Lower leg skin (tissue), 3 donors: ENCODE measurements at regions not wholly inside any gene's neighbourhood (a gene's known extent, or its start where the extent isn't known, plus 50 kb on each side); places are given as distances from the start of the nearest gene placed in this dataset.

Experiments used
- POLR2A ChIP-seq, 2 donors: fragments of 450-650 bp; IDR thresholded peaks; one replicate each; pipeline ENCODE4 v1.6.1; 2016 to 2017; ENCODE audit warnings: antibody characterized with exemption in 2 of 2, mild to moderate bottlenecking in 1 of 2, moderate library complexity in 1 of 2
- TF ChIP-seq, protein P1 (sequence below), 3 donors: fragments of 450-650 bp; IDR thresholded peaks; one replicate each; pipeline ENCODE4 v1.5.1; 2016; ENCODE audit warnings: antibody characterized with exemption in 3 of 3, mild to moderate bottlenecking in 3 of 3, moderate library complexity in 2 of 3

DNA sequence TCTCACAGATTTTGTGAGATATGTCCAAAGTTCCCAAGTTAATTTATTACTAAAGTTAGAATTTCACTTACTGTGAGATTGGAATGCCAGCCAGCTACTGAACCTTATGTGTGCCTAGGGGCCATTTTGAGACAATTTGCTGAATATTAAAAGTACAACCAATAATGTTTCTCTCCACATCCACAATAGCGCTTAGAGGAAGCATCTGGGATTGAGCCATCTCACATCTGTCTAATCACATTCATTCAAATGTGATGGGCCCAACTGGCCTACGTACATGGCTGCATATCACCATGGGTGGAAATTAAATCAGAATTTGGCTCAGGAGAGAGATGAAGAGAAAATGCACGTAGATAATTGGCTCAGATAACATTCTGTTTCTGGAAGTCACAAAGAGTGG lies 1294.0 kb downstream of the AACS start:
- TF ChIP-seq POLR2A (IDR thresholded peaks at IDR 0.05), result no peak
- TF ChIP-seq, protein P1, sequence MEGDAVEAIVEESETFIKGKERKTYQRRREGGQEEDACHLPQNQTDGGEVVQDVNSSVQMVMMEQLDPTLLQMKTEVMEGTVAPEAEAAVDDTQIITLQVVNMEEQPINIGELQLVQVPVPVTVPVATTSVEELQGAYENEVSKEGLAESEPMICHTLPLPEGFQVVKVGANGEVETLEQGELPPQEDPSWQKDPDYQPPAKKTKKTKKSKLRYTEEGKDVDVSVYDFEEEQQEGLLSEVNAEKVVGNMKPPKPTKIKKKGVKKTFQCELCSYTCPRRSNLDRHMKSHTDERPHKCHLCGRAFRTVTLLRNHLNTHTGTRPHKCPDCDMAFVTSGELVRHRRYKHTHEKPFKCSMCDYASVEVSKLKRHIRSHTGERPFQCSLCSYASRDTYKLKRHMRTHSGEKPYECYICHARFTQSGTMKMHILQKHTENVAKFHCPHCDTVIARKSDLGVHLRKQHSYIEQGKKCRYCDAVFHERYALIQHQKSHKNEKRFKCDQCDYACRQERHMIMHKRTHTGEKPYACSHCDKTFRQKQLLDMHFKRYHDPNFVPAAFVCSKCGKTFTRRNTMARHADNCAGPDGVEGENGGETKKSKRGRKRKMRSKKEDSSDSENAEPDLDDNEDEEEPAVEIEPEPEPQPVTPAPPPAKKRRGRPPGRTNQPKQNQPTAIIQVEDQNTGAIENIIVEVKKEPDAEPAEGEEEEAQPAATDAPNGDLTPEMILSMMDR (IDR thresholded peaks at IDR 0.05), result no peak
